ENCODE measurements at regions not wholly inside any gene's neighbourhood (a gene's known extent, or its start where the extent isn't known, plus 50 kb on each side); places are given as distances from the start of the nearest gene placed in this dataset.

- DNase-seq, result no peak
- TF ChIP-seq POLR2AphosphoS5 (IDR thresholded peaks at IDR 0.05), result no peak
- no peak for TF ChIP-seq POLR2A (IDR thresholded peaks at IDR 0.05)
- no peak for TF ChIP-seq CTCF (IDR thresholded peaks at IDR 0.05 in 8 of 11, conservative IDR thresholded peaks at IDR 0.05 in 3 of 11)
- Histone ChIP-seq H3K4me3 (no peak overlapping the region), H3K4me1 (no peaks in the 10 kb centered on the region), H3K36me3 (no peaks in the 10 kb centered on the region), H3K27me3 (replicated peaks in 1 of 7) (no peaks in the 10 kb centered on the region), H3K27ac (no peak overlapping the region), H3K9me3 (no peaks in the 10 kb centered on the region)
- intact Hi-C loops (cut with DNase I; ENCODE audit: low total_unique reads), result no loop called here
Measured at GRCh38 chr3:34073111-34073510, 274.7 kb downstream of the PDCD6IP start.

- 92 to 96% (median 92%) methylated on average over 1 of the region's 1 CpG for WGBS, 5 donors
- Histone ChIP-seq H3K27me3 (replicated peaks in 1 of 7) (no peaks in the 10 kb centered on the region), H3K4me3 (no peak overlapping the region), H3K4me1 (no peaks in the 10 kb centered on the region), H3K36me3 (no peaks in the 10 kb centered on the region), H3K9me3 (no peaks in the 10 kb centered on the region), H3K27ac (no peak overlapping the region)
- intact Hi-C loops (cut with DNase I; ENCODE audit: low total_unique reads), result no loop called here
- TF ChIP-seq POLR2AphosphoS5 (IDR thresholded peaks at IDR 0.05), result no peak
- TF ChIP-seq POLR2A (IDR thresholded peaks at IDR 0.05), result no peak
- no peak for TF ChIP-seq CTCF (IDR thresholded peaks at IDR 0.05 in 8 of 11, conservative IDR thresholded peaks at IDR 0.05 in 3 of 11)
- no peak for DNase-seq
Measured at GRCh38 chr3:34073961-34074360, 275.5 kb downstream of the PDCD6IP start.

GRCh38 chr3:34075975-34076374 is 277.5 kb downstream of the PDCD6IP start:
- H3K27ac ChIP-seq, result no peak overlapping the region
- WGBS, 5 donors, result 82 to 92% (median 90%) methylated on average over 8 of the region's 8 CpGs
- no peak for TF ChIP-seq CTCF (IDR thresholded peaks at IDR 0.05 in 8 of 11, conservative IDR thresholded peaks at IDR 0.05 in 3 of 11)
- TF ChIP-seq POLR2A (IDR thresholded peaks at IDR 0.05), result no peak
- no peak for TF ChIP-seq POLR2AphosphoS5 (IDR thresholded peaks at IDR 0.05)

GRCh38 chr3:34077417-34078195 is 279.2 kb downstream of the PDCD6IP start:
- H3K27ac ChIP-seq, result no peak overlapping the region
- no peaks in the 10 kb centered on the region for H3K27me3 ChIP-seq (replicated peaks in 1 of 7)
- H3K36me3 ChIP-seq, result no peaks in the 10 kb centered on the region
- no peak for DNase-seq
- TF ChIP-seq CTCF (IDR thresholded peaks at IDR 0.05 in 8 of 11, conservative IDR thresholded peaks at IDR 0.05 in 3 of 11), result no peak
- no peak for TF ChIP-seq POLR2AphosphoS5 (IDR thresholded peaks at IDR 0.05)
- no peak for TF ChIP-seq POLR2A (IDR thresholded peaks at IDR 0.05)
- no peaks in the 10 kb centered on the region for H3K4me1 ChIP-seq
- intact Hi-C loops (cut with DNase I; ENCODE audit: low total_unique reads), result no loop called here
- H3K4me3 ChIP-seq, result no peak overlapping the region
- H3K9me3 ChIP-seq, result peaks cover 0 to 4% (median 0%) of the 10 kb centered on the region in 8 donors
- 75 to 88% (median 83%) methylated on average over 13 of the region's 13 CpGs for WGBS, 5 donors

More at GRCh38 chr3:34075975-34076374, 277.5 kb downstream of the PDCD6IP start:
- intact Hi-C loops (cut with DNase I; ENCODE audit: low total_unique reads), result no loop called here
- no peaks in the 10 kb centered on the region for H3K4me1 ChIP-seq
- no peak for DNase-seq
- H3K4me3 ChIP-seq, result no peak overlapping the region
- no peaks in the 10 kb centered on the region for H3K27me3 ChIP-seq (replicated peaks in 1 of 7)
- H3K36me3 ChIP-seq, result no peaks in the 10 kb centered on the region
- H3K9me3 ChIP-seq, result peaks cover 0 to 4% (median 0%) of the 10 kb centered on the region in 8 donors

All from spleen (tissue), 11 donors.